T47D (cell line): ENCODE measurements at regions not wholly inside any gene's neighbourhood (a gene's known extent, or its start where the extent isn't known, plus 50 kb on each side); places are given as distances from the start of the nearest gene placed in this dataset.
"Not testable (repeated sequence)": the region's sequence is repeated elsewhere in the genome, so short reads cannot be mapped to it uniquely, and the experiment has no call there.

Experiments
- DNase-seq, 2 experiments: peaks; one replicate each; pipeline versions ENCODE4 v3.0.0 to v3.0.0-alpha.2; 2011 to 2012; ENCODE audit warnings: low read depth in 1 of 2, low spot score in 1 of 2
- JUND ChIP-seq: IDR thresholded peaks from 2 replicates; pipeline ENCODE4 v1.6.1; 2012; ENCODE audit warnings: low read depth
- in situ Hi-C: cut with HindIII; loops from 2 replicates; pipeline ENCODE4 v1.10.0; 2016; ENCODE audit warnings: low sequenced_read_pairs, low pct_unique_long_range_greater_than_20kb

GRCh38 chr11:11206484-11206883 lies 146.6 kb downstream of the CSNK2A3 start:
- in situ Hi-C loops: no loop called here
- no peak for DNase-seq
- no peak for TF ChIP-seq JUND

DNA sequence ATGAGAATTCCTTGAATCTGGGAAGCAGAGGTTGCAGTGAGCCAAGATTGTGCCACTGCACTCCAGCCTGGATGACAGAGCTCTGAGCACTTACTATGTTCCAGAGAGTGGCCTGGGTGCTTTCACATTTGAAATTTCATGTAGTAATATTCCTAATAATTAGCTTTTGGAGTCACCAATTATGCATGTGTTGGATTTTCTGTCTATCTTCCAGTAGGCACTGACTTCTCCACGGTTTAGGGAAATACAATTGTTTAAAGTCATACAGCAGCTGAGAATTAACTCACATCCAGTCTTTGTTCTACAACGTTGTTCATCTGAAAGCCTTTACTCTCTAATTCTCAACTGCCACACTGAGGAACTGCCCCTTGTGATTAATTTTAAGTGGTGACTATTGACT lies 150.2 kb downstream of the CSNK2A3 start:
- no peak for TF ChIP-seq JUND
- DNase-seq: no peak
- in situ Hi-C loops: no loop called here

DNA sequence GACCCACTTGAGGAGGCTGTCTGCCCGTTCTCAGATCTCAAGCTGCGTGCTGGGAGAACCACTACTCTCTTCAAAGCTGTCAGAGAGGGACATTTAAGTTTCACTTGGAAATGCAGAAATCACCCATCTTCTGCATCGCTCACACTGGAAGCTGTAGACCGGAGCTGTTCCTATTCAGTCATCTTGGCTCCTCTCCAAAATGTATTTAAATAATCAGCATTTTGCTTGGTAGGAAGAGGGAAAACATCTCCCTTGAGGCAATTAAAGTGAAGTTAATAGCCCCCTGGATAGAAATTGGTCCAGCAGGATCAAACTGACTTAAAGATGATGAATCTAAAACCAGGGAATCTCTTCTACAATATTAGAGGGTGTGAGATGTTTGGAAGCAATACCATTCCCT lies 151.7 kb downstream of the CSNK2A3 start:
- in situ Hi-C loops, DNase-seq: not testable (repeated sequence)

- no peak for TF ChIP-seq JUND
- in situ Hi-C loops: no loop called here
- DNase-seq: no peak
Observed at GRCh38 chr11:11192541-11192940, 160.5 kb downstream of the CSNK2A3 start.

GRCh38 chr11:11189506-11189905 lies 163.5 kb downstream of the CSNK2A3 start:
- TF ChIP-seq JUND: no peak
- DNase-seq: no peak
- in situ Hi-C loops: no loop called here

- in situ Hi-C loops: no loop called here
- no peak for TF ChIP-seq JUND
- DNase-seq: no peak
Observed at GRCh38 chr11:11186249-11186648, 166.8 kb downstream of the CSNK2A3 start.

GRCh38 chr11:11182261-11182660 lies 170.8 kb downstream of the CSNK2A3 start:
- no peak for DNase-seq
- no peak for TF ChIP-seq JUND
- in situ Hi-C loops: no loop called here

- in situ Hi-C loops: no loop called here
- no peak for TF ChIP-seq JUND
- no peak for DNase-seq
Observed at GRCh38 chr11:11178671-11179638, 174.1 kb downstream of the CSNK2A3 start.

DNA sequence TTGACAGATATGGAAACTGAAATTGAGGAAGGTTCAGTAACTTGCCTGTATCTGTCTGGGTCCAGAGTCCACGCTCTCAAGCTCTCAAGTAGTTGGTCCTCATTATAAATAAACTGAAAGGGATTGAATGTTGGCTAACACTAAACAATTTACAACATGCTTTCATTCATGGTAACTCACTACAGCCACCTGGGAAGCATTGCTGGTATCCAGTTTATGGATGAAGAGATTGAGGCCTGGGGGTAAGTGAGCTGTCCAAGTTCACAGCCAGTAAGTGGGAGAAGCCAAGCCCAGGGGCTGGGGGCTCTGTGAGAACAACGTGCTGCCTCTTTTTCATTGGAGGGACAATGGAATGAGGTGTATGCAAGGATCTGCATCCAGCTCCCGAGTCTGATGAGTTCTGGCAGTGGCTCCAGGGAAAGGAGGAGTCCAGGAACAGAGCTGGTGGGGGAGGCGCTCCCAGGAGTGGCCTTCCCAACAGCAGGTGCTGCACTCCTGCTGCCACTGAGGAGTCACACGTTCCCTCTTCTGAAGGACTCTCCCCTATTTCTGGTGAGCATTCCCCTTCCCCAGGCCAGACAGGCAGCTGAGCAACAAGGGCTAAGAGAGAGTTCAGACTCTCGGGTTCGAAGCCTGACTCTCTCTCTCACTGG lies 175.8 kb downstream of the CSNK2A3 start:
- in situ Hi-C loops: no loop called here
- no peak for DNase-seq
- TF ChIP-seq JUND: no peak

DNA sequence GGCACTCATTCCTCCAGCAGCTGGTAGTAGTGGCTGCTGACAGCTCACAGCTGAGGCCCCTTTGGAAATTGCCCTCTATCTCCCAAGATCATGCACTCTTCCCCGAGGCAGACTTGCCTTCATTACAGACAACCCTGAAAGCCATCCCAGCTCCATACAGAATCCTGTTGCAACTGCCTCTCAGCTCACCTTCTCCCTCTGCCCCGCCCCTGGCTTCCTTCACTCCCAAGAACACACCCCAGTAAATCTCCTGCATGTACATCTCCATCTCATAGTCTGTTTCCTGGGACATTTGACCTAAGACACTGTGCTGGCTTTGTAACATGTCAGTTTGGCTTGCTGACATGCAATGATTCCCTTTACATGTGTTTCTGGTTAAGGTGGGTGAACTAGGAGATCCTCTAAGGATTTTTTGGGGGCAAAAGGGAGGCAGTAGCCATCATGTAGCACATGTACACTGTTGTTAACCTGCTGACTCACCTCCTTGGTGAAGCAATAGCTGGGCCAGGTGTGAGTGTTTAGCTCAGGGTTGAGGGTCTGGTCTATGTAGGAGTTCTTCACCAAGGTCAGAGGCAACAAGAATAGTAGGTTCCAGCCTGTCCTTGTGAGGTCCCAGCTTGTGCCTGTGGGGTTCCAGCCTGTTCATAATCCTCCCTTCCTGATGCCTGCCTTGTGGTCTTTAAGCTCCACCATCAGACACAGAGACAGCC lies 179.6 kb downstream of the CSNK2A3 start:
- in situ Hi-C loops: no loop called here
- no peak for DNase-seq
- no peak for TF ChIP-seq JUND

- in situ Hi-C loops: no loop called here
- no peak for TF ChIP-seq JUND
- no peak for DNase-seq
Observed at GRCh38 chr11:11171854-11172253, 181.2 kb downstream of the CSNK2A3 start.

DNA sequence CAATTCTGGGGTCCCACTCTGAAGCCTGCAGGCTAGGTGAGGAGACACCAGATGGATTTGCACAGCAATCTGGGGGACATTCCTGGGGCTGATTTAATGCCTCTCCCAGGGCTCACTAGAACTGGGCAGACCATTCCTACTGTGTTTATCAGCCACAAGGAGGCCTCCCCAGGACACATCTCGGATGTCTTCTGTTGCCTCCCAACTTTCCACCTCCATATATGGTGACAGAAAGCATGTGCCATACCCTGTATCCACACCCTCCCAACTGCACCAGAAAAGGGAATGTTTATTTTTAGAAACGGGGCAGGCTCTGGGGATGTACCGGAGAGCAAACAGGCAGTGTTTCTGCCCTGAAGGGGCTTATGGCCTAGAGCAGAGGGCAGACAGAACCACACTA lies 181.8 kb downstream of the CSNK2A3 start:
- no peak for DNase-seq
- no peak for TF ChIP-seq JUND
- in situ Hi-C loops: no loop called here

- no peak for DNase-seq
- in situ Hi-C loops: no loop called here
- no peak for TF ChIP-seq JUND
Observed at GRCh38 chr11:11170352-11171084, 182.5 kb downstream of the CSNK2A3 start.
